ENCODE measurements at regions not wholly inside any gene's neighbourhood (a gene's known extent, or its start where the extent isn't known, plus 50 kb on each side); places are given as distances from the start of the nearest gene placed in this dataset.

DNA sequence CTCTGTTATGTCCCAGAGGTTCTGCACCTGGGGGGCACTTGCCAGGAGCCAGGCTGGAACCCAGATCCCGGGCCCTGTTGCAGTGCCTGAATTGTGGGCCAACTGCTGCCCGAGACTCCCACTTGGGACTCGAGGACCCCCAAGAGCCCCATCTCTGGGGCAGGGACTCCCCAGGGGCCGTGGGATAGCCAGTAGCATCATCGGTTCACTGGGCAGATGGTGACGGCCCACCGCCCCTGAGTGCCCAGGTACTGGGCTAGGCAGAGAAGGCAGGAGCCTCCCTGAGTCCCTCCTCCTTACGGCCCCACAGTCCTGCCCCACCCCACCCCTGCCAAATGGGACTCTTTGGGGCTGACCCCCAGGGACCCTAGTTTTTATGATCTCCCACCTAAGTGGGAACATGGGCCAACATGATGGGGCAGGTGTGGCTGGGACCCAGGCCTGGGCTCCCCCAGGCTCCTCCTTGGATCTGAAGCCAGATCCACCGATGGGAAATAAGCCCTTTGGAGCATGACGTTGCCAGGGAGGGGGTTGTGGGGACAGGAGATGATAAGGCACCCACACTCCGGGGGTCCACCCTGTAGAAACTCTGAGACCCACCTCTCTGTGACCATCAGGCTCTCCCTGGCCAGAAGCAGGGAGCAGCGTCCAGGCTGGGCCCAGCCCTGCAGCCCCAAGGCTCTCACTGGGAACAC lies 94.5 kb upstream of the FGF3 start (continued):
- TF ChIP-seq, protein P1, sequence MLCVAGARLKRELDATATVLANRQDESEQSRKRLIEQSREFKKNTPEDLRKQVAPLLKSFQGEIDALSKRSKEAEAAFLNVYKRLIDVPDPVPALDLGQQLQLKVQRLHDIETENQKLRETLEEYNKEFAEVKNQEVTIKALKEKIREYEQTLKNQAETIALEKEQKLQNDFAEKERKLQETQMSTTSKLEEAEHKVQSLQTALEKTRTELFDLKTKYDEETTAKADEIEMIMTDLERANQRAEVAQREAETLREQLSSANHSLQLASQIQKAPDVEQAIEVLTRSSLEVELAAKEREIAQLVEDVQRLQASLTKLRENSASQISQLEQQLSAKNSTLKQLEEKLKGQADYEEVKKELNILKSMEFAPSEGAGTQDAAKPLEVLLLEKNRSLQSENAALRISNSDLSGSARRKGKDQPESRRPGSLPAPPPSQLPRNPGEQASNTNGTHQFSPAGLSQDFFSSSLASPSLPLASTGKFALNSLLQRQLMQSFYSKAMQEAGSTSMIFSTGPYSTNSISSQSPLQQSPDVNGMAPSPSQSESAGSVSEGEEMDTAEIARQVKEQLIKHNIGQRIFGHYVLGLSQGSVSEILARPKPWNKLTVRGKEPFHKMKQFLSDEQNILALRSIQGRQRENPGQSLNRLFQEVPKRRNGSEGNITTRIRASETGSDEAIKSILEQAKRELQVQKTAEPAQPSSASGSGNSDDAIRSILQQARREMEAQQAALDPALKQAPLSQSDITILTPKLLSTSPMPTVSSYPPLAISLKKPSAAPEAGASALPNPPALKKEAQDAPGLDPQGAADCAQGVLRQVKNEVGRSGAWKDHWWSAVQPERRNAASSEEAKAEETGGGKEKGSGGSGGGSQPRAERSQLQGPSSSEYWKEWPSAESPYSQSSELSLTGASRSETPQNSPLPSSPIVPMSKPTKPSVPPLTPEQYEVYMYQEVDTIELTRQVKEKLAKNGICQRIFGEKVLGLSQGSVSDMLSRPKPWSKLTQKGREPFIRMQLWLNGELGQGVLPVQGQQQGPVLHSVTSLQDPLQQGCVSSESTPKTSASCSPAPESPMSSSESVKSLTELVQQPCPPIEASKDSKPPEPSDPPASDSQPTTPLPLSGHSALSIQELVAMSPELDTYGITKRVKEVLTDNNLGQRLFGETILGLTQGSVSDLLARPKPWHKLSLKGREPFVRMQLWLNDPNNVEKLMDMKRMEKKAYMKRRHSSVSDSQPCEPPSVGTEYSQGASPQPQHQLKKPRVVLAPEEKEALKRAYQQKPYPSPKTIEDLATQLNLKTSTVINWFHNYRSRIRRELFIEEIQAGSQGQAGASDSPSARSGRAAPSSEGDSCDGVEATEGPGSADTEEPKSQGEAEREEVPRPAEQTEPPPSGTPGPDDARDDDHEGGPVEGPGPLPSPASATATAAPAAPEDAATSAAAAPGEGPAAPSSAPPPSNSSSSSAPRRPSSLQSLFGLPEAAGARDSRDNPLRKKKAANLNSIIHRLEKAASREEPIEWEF (IDR thresholded peaks at IDR 0.05; ENCODE audit: insufficient replicate concordance, low read depth, low read length) = no peak
- TF ChIP-seq MEF2B (IDR thresholded peaks at IDR 0.05; ENCODE audit: partially characterized antibody, poor library complexity, severe bottlenecking) (no peak), RBBP5 (conservative IDR thresholded peaks at IDR 0.05) (no peak)

DNA sequence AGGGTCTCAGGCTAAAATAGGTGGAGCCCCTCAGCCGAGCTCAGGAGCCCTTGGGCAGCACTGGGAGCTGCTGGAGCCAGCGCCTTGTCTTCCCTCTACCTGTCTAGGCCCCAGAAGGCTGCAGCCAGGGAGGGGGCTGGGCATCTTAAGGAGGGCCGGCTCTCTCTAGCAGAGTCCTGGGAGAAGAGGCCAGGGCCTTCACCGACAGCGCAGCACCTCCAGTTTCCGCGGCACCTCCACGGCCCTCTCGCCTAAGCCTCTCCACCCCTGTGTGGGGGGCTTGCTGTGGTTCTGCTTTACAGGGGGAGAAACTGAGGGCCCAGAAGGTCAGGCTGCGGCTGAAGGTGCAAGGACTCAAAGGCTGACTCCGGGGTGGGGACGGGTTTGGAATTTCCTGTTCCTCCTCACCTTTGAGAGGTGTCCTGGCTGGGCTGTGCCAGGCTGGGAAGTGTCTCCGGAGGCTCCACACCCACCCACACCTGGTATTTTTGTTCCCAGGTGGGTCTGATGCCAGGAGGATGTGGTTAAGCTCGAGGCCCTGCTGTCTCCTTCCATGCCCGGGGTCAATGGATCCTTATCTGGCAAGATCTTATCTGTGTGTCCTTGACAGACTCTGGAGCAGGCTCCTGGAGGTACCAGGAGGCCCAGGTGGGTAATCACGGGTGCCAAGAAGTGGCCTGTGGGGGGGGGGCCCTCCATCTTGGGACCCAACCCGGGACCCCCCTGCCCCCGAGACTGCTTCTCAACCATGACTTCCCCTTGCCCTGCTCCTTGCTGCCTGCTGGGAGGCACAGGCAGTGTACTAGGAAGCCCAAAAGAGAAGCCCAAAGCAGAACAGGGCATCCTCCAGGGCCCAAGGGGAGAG lies 95.3 kb upstream of the FGF3 start:
- intact Hi-C loops (cut with micrococcal nuclease; ENCODE audit: unreplicated experiment) (no loop called here), in situ Hi-C loops (cut with MboI) (loop anchor here (5.0 kb wide), 1 partner anchor 283 kb away; no protein-coding TSS in a partner anchor)
- Histone ChIP-seq H3K4me1 (ENCODE audit: control insufficient read depth, insufficient read depth, low read length) (no peaks in the 10 kb centered on the region), H4K20me1 (ENCODE audit: control insufficient read depth, insufficient read depth) (no peaks in the 10 kb centered on the region), H2AFZ (ENCODE audit: control insufficient read depth, low read depth, low read length) (no peak overlapping the region), H3K36me3 (ENCODE audit: control insufficient read depth in 2 of 2, insufficient read depth in 2 of 2, low read length in 1 of 2) (no peaks in the 10 kb centered on the region), H3K4me2 (ENCODE audit: control insufficient read depth, insufficient read depth) (no peak overlapping the region), H3K4me3 (no peak overlapping the region), H3K79me2 (ENCODE audit: control insufficient read depth, insufficient read depth, low read length) (no peaks in the 10 kb centered on the region), H3K27ac (ENCODE audit: control insufficient read depth, insufficient read depth) (no peak overlapping the region), H3K27me3 (replicated peaks in 1 of 2; ENCODE audit: control insufficient read depth in 2 of 2, insufficient read depth in 2 of 2, low read length in 1 of 2) (no peaks in the 10 kb centered on the region), H3K9ac (ENCODE audit: control insufficient read depth, insufficient read depth, low read length) (no peak overlapping the region), H3K9me3 (replicated peaks; ENCODE audit: control insufficient read depth, insufficient read depth, low read length) (no peaks in the 10 kb centered on the region)
- ATAC-seq (no peak), FAIRE-seq (no peak), DNase-seq (ENCODE audit: low read depth, low spot score) (no peak)
- WGBS (ENCODE audit: insufficient coverage, insufficient replicate concordance, low lambda C conversion rate, missing lambda C conversion rate) = 42% methylated on average over 18 of the region's 18 CpGs
- ChIA-PET POLR2A (no interaction called here), RAD21 (ENCODE audit: unreplicated experiment) (no interaction called here), SMC1A (ENCODE audit: uncharacterized antibody, unreplicated experiment) (no interaction called here), CTCF (interaction anchor here (0.7 to 2.0 kb wide), 8 partner anchors 11 to 374 kb away, joined by 3 to 7 read pairs (median 4); no protein-coding TSS in a partner anchor)
- BruUV-seq (replicated peaks) = no TSS peak
- no peak for TF ChIP-seq ZNF207 (IDR thresholded peaks at IDR 0.05; ENCODE audit: borderline replicate concordance)

All from GM12878 (cell line).